Keratinocyte (primary cell): ENCODE measurements at regions not wholly inside any gene's neighbourhood (a gene's known extent, or its start where the extent isn't known, plus 50 kb on each side); places are given as distances from the start of the nearest gene placed in this dataset.

Experiments used
- EZH2 ChIP-seq: IDR thresholded peaks from one replicate; pipeline ENCODE4 v1.6.1; 2012; ENCODE audit warnings: inconsistent platforms, mild to moderate bottlenecking, low read length, moderate library complexity
- TF ChIP-seq, protein P1 (sequence below), 3 experiments: IDR thresholded peaks in 1 of 3; conservative IDR thresholded peaks in 1 of 3; optimal IDR thresholded peaks in 1 of 3; 2 replicates in 2 of 3; 3 replicates in 1 of 3; pipeline versions ENCODE3 to v1.5.1; 2011; ENCODE audit warnings: low read length in 3 of 3, mild to moderate bottlenecking in 3 of 3, moderate library complexity in 2 of 3, control low read depth in 1 of 3, inconsistent platforms in 1 of 3; ENCODE audit not compliant: insufficient read depth in 2 of 3; ENCODE audit errors: extremely low read depth in 1 of 3

- TF ChIP-seq, protein P1, sequence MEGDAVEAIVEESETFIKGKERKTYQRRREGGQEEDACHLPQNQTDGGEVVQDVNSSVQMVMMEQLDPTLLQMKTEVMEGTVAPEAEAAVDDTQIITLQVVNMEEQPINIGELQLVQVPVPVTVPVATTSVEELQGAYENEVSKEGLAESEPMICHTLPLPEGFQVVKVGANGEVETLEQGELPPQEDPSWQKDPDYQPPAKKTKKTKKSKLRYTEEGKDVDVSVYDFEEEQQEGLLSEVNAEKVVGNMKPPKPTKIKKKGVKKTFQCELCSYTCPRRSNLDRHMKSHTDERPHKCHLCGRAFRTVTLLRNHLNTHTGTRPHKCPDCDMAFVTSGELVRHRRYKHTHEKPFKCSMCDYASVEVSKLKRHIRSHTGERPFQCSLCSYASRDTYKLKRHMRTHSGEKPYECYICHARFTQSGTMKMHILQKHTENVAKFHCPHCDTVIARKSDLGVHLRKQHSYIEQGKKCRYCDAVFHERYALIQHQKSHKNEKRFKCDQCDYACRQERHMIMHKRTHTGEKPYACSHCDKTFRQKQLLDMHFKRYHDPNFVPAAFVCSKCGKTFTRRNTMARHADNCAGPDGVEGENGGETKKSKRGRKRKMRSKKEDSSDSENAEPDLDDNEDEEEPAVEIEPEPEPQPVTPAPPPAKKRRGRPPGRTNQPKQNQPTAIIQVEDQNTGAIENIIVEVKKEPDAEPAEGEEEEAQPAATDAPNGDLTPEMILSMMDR (optimal IDR thresholded peaks at IDR 0.05 in 1 of 3, IDR thresholded peaks at IDR 0.05 in 1 of 3, conservative IDR thresholded peaks at IDR 0.05 in 1 of 3; ENCODE audit: extremely low read depth in 1 of 3, insufficient read depth in 2 of 3, low read length in 3 of 3): no peak
- no peak for TF ChIP-seq EZH2
Observed at GRCh38 chr2:150791567-150791966, 304.1 kb upstream of the RND3 start.
